Right kidney (tissue), 1 donor: ENCODE measurements at regions not wholly inside any gene's neighbourhood (a gene's known extent, or its start where the extent isn't known, plus 50 kb on each side); places are given as distances from the start of the nearest gene placed in this dataset.

Source experiments
- DNase-seq: peaks from one replicate; pipeline ENCODE4 v3.0.0-alpha.2; 2016

GRCh38 chr7:25787336-25787735 lies 364.7 kb upstream of the NFE2L3 start:
- peak; percentile 40 for DNase-seq

GRCh38 chr7:25788371-25788770 lies 363.6 kb upstream of the NFE2L3 start:
- no peak for DNase-seq

- DNase-seq: no peak
Observed at GRCh38 chr7:25788961-25789620, 362.9 kb upstream of the NFE2L3 start.

- DNase-seq: no peak
Observed at GRCh38 chr7:25789701-25790640, 362.0 kb upstream of the NFE2L3 start.

- no peak for DNase-seq
Observed at GRCh38 chr7:25790963-25791362, 361.0 kb upstream of the NFE2L3 start.

GRCh38 chr7:25792586-25792985 lies 359.4 kb upstream of the NFE2L3 start:
- DNase-seq: no peak

GRCh38 chr7:25795824-25796235 lies 356.2 kb upstream of the NFE2L3 start:
- DNase-seq: no peak

GRCh38 chr7:25798344-25798743 lies 353.7 kb upstream of the NFE2L3 start:
- DNase-seq: no peak

GRCh38 chr7:25801214-25801613 lies 350.8 kb upstream of the NFE2L3 start:
- DNase-seq: no peak

- DNase-seq: no peak
Observed at GRCh38 chr7:25802057-25802456, 349.9 kb upstream of the NFE2L3 start.

- DNase-seq: no peak
Observed at GRCh38 chr7:25802473-25802872, 349.5 kb upstream of the NFE2L3 start.

GRCh38 chr7:25803117-25803887 lies 348.7 kb upstream of the NFE2L3 start:
- DNase-seq: no peak

- DNase-seq: no peak
Observed at GRCh38 chr7:25804154-25804553, 347.8 kb upstream of the NFE2L3 start.

GRCh38 chr7:25805027-25805687 lies 346.8 kb upstream of the NFE2L3 start:
- DNase-seq: no peak

GRCh38 chr7:25807086-25807611 lies 344.8 kb upstream of the NFE2L3 start:
- DNase-seq: no peak

- no peak for DNase-seq
Observed at GRCh38 chr7:25809441-25809840, 342.6 kb upstream of the NFE2L3 start.

GRCh38 chr7:25812086-25812850 lies 339.7 kb upstream of the NFE2L3 start:
- no peak for DNase-seq

GRCh38 chr7:25813381-25813780 lies 338.6 kb upstream of the NFE2L3 start:
- DNase-seq: no peak

GRCh38 chr7:25815711-25816110 lies 336.3 kb upstream of the NFE2L3 start:
- DNase-seq: no peak

- DNase-seq: no peak
Observed at GRCh38 chr7:25820432-25821040, 331.5 kb upstream of the NFE2L3 start.

- DNase-seq: no peak
Observed at GRCh38 chr7:25821225-25821624, 330.8 kb upstream of the NFE2L3 start.
